Cardiac muscle cell (in vitro differentiated cells and primary cell): ENCODE measurements at regions not wholly inside any gene's neighbourhood (a gene's known extent, or its start where the extent isn't known, plus 50 kb on each side); places are given as distances from the start of the nearest gene placed in this dataset.

Experiments used
- DNase-seq, 2 donors: peaks; one replicate each; pipeline versions ENCODE4 v3.0.0 to v3.0.0-alpha.2; 2010 to 2017; ENCODE audit warnings: low read depth in 1 of 2, low spot score in 1 of 2
- H3K27ac ChIP-seq: fragments of 200-600 bp; sonication (generic); 2 replicates; pipeline ENCODE4 v1.5.1; 2016
- H3K27me3 ChIP-seq: fragments of 200-600 bp; sonication (generic); 2 replicates; pipeline ENCODE4 v1.6.0; 2016; ENCODE audit warnings: control low read depth
- H3K36me3 ChIP-seq: fragments of 200-600 bp; sonication (generic); 2 replicates; pipeline ENCODE4 v1.5.1; 2016; ENCODE audit warnings: control low read depth
- H3K4me1 ChIP-seq: fragments of 200-600 bp; sonication (generic); 2 replicates; pipeline ENCODE4 v1.8.1; 2017; ENCODE audit warnings: low read depth, mild to moderate bottlenecking, mixed run types
- H3K4me3 ChIP-seq: fragments of 200-600 bp; sonication (generic); 2 replicates; pipeline ENCODE4 v1.5.1; 2016; ENCODE audit warnings: mild to moderate bottlenecking
- H3K9me3 ChIP-seq: fragments of 200-600 bp; sonication (generic); 2 replicates; pipeline ENCODE4 v1.5.1; 2017; ENCODE audit warnings: low read depth, mild to moderate bottlenecking, control low read depth
- TF ChIP-seq, protein P1 (sequence below): IDR thresholded peaks from 2 replicates; pipeline ENCODE4 v1.5.1; 2012; ENCODE audit warnings: low read depth, mild to moderate bottlenecking, low read length

DNA sequence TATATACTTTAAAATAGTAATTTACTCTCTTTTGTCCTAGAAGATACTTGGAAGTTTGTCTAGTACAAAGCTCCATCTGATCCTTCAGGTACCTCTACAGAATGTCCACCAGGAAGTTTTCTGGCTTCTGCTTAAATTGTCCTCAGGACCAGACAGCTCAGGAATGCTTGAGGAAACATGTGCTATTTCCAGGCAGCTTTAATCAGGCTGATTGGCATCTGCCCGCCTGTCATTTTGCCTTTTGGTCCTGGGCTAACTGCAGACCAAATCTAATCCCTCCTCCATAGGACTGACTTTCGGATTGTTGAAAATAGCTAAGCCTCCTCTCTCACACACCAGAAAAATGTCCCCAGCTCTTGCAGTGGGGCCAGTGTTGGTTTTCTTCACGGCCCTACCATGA lies 113.4 kb upstream of the RGMA start:
- no peaks in the 10 kb centered on the region for H3K4me1 ChIP-seq
- H3K4me3 ChIP-seq = no peak overlapping the region
- H3K36me3 ChIP-seq = no peaks in the 10 kb centered on the region
- H3K9me3 ChIP-seq = no peaks in the 10 kb centered on the region
- TF ChIP-seq, protein P1, sequence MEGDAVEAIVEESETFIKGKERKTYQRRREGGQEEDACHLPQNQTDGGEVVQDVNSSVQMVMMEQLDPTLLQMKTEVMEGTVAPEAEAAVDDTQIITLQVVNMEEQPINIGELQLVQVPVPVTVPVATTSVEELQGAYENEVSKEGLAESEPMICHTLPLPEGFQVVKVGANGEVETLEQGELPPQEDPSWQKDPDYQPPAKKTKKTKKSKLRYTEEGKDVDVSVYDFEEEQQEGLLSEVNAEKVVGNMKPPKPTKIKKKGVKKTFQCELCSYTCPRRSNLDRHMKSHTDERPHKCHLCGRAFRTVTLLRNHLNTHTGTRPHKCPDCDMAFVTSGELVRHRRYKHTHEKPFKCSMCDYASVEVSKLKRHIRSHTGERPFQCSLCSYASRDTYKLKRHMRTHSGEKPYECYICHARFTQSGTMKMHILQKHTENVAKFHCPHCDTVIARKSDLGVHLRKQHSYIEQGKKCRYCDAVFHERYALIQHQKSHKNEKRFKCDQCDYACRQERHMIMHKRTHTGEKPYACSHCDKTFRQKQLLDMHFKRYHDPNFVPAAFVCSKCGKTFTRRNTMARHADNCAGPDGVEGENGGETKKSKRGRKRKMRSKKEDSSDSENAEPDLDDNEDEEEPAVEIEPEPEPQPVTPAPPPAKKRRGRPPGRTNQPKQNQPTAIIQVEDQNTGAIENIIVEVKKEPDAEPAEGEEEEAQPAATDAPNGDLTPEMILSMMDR = no peak
- H3K27me3 ChIP-seq = no peaks in the 10 kb centered on the region
- H3K27ac ChIP-seq = no peak overlapping the region
- DNase-seq = no peak

DNA sequence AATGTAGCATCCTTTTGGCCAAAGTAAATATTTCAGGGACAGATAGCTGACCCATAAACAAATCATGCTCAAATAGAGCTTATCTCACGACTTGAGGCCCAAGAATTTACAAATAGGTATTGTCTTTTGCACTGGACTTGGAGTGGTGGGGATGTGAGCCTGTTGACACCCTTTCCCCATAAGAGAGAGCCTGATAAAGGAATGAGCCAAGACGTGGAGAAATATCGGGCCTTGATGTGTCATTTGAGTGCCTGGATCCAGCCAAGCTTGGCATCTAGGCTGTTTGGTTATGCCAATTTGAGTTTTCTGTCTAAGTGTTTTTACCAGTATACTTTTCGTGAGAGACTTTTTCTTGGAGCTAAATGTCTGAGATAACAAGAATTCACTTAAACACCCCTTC lies 112.9 kb upstream of the RGMA start:
- DNase-seq = no peak
- Histone ChIP-seq H3K27me3 (no peaks in the 10 kb centered on the region), H3K9me3 (no peaks in the 10 kb centered on the region), H3K4me3 (no peak overlapping the region), H3K36me3 (no peaks in the 10 kb centered on the region), H3K27ac (no peak overlapping the region), H3K4me1 (no peaks in the 10 kb centered on the region)
- TF ChIP-seq, protein P1 = no peak

DNA sequence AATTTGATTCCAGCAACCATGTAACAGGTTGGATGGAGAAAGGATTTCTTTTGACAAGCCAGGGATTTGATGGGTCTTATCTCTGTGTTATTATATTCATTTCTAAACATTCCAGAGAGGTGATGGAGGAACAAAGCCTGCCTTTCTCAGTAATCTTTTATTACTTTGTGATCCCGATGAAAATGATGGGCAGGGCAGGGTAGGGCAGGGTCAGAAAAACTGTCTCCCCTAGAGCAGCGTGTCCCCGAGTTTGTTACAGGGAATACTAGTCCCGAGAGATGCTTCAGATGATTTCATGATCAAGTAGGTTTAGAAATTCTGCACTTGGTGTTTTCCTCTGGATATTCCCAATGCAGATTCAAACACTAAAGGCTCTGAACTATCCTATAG lies 111.8 kb upstream of the RGMA start:
- H3K4me3 ChIP-seq = no peak overlapping the region
- H3K9me3 ChIP-seq = no peaks in the 10 kb centered on the region
- H3K27ac ChIP-seq = no peak overlapping the region
- no peaks in the 10 kb centered on the region for H3K36me3 ChIP-seq
- TF ChIP-seq, protein P1 = no peak
- H3K27me3 ChIP-seq = no peaks in the 10 kb centered on the region
- no peak for DNase-seq
- no peaks in the 10 kb centered on the region for H3K4me1 ChIP-seq

DNA sequence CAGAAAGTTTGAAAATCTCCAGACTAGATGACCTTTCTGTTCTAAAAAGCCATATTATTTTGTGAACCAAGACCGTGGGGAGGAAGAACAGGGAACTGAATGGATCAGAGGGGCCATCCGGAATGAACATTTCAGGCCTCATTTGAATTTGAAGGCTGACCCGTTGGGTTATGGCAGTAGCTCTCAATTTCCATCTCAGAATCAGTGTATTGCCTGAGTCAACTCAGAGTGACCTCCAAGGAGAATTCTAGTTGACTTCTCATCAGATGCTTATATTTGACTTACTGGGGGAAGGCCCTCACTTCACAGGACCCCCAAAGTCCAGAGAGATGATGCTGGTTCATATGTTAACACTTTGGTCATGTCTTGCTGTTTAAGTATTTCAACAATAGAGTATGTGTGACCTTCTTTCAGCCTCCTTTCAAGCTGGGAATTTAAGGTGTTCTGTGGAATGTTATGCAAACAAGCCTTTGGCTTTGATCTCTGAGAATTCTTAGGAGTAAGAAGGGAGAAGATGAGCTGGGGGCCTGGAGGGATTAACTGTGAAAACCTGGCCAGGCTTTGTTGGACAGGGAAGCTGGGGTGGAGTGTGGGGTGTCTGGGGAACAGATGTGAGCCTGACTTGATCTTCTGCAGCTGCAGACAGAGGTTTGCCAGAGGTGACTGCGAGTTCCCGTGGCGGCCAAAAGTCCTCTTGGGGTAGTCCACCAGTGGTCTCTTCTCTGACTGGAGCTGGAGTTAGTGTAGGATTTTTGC lies 111.2 kb upstream of the RGMA start:
- Histone ChIP-seq H3K36me3 (no peaks in the 10 kb centered on the region), H3K27me3 (no peaks in the 10 kb centered on the region)
- no peak for DNase-seq

DNA sequence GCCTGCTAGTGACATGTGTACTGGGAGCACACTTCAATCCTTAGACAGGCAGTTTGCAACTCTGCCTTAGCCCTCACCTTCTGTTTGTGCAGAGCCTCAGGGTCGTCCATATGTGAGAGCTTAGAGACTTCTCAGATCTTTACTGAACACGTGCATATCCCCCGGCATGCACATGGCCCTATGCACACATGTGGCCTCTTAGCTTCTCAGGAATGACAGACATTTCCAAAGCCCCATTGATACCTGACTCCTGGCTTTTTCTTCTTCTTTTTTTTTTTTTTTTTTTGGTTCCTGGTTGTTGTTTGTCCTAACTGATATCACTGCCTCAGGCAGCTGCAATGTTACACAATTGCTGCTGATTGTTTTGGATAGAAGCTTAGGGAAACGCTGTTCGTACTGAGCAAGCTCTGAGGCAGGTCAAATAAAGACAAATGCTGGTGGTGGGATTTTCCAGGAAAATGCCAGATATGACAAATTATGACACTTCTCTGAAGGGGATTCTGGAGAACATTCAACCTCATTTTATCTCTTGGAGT lies 107.2 kb upstream of the RGMA start:
- TF ChIP-seq, protein P1 = no peak
- no peak for DNase-seq
- no peaks in the 10 kb centered on the region for H3K4me1 ChIP-seq
- H3K36me3 ChIP-seq = no peaks in the 10 kb centered on the region
- H3K9me3 ChIP-seq = no peaks in the 10 kb centered on the region
- peaks cover 2% of the 10 kb centered on the region for H3K27me3 ChIP-seq
- no peak overlapping the region for H3K27ac ChIP-seq
- no peak overlapping the region for H3K4me3 ChIP-seq

More for the DNA sequence above, 111.2 kb upstream of the RGMA start:
- no peak overlapping the region for H3K4me3 ChIP-seq
- TF ChIP-seq, protein P1 = no peak
- no peak overlapping the region for H3K27ac ChIP-seq
- no peaks in the 10 kb centered on the region for H3K9me3 ChIP-seq
- no peaks in the 10 kb centered on the region for H3K4me1 ChIP-seq
